ENCODE measurements at regions not wholly inside any gene's neighbourhood (a gene's known extent, or its start where the extent isn't known, plus 50 kb on each side); places are given as distances from the start of the nearest gene placed in this dataset.

- TF ChIP-seq, protein P1, sequence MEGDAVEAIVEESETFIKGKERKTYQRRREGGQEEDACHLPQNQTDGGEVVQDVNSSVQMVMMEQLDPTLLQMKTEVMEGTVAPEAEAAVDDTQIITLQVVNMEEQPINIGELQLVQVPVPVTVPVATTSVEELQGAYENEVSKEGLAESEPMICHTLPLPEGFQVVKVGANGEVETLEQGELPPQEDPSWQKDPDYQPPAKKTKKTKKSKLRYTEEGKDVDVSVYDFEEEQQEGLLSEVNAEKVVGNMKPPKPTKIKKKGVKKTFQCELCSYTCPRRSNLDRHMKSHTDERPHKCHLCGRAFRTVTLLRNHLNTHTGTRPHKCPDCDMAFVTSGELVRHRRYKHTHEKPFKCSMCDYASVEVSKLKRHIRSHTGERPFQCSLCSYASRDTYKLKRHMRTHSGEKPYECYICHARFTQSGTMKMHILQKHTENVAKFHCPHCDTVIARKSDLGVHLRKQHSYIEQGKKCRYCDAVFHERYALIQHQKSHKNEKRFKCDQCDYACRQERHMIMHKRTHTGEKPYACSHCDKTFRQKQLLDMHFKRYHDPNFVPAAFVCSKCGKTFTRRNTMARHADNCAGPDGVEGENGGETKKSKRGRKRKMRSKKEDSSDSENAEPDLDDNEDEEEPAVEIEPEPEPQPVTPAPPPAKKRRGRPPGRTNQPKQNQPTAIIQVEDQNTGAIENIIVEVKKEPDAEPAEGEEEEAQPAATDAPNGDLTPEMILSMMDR (IDR thresholded peaks at IDR 0.05; ENCODE audit: low read depth, low read length, missing input control), result no peak
- TF ChIP-seq RAD21 (IDR thresholded peaks at IDR 0.05) (no peak), REST (IDR thresholded peaks at IDR 0.05) (no peak), TAF1 (conservative IDR thresholded peaks at IDR 0.05) (no peak), FOXA1 (IDR thresholded peaks at IDR 0.05) (no peak), EGR1 (IDR thresholded peaks at IDR 0.05; ENCODE audit: low read depth in 2 of 2) (no peak), YY1 (IDR thresholded peaks at IDR 0.05) (no peak)
- TF ChIP-seq, protein P2, sequence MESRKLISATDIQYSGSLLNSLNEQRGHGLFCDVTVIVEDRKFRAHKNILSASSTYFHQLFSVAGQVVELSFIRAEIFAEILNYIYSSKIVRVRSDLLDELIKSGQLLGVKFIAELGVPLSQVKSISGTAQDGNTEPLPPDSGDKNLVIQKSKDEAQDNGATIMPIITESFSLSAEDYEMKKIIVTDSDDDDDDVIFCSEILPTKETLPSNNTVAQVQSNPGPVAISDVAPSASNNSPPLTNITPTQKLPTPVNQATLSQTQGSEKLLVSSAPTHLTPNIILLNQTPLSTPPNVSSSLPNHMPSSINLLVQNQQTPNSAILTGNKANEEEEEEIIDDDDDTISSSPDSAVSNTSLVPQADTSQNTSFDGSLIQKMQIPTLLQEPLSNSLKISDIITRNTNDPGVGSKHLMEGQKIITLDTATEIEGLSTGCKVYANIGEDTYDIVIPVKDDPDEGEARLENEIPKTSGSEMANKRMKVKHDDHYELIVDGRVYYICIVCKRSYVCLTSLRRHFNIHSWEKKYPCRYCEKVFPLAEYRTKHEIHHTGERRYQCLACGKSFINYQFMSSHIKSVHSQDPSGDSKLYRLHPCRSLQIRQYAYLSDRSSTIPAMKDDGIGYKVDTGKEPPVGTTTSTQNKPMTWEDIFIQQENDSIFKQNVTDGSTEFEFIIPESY (IDR thresholded peaks at IDR 0.05), result no peak
- TF ChIP-seq, protein P3, sequence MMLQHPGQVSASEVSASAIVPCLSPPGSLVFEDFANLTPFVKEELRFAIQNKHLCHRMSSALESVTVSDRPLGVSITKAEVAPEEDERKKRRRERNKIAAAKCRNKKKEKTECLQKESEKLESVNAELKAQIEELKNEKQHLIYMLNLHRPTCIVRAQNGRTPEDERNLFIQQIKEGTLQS (IDR thresholded peaks at IDR 0.05), result no peak
Measured at GRCh38 chr13:30044932-30045331, 194.5 kb upstream of the UBL3 start.

Data from liver (tissue), 3 donors.